GM19238 (cell line): ENCODE measurements at regions not wholly inside any gene's neighbourhood (a gene's known extent, or its start where the extent isn't known, plus 50 kb on each side); places are given as distances from the start of the nearest gene placed in this dataset.
"Not testable (repeated sequence)": the region's sequence is repeated elsewhere in the genome, so short reads cannot be mapped to it uniquely, and the experiment has no call there.

Experiments used
- DNase-seq: peaks from one replicate; pipeline ENCODE4 v3.0.0; 2011; ENCODE audit warnings: low spot score; ENCODE audit not compliant: insufficient read length

DNA sequence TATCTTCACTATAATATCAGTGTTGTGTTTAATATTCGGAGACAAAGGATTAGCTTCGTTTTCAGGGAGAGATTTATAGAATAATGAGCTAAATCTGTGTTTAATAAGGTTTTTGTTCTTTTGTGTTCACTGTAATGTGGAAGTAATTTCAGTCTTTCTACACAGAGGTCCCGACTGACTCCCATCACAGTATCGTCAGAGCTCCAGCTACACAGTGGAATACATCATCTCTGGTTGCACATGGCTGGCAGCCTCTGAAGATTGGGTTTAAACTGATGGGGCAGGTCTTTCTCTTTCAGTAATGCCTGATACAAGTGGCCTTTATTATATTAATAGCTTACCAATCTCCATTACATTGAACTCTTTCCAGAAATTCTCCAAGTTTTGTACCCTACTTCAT lies 736.7 kb upstream of the RIOK2 start:
- no peak for DNase-seq

DNA sequence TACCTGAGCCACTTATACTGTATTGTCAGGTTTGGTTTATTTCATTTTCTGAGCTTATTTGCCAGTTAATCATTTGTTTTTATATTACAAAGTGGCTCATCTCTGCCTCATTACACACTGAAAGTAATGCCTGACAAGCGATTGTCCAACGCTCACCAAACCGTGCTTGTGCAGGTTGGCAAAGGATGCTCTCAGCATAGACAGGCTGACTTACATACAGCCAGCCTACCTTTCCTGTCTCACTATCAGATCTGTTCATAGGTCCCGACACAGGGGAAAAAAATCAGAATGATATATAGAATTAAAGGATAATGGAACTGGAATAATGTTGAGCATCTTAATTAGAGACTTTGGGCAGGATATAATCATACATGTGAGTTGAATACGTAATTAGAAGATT lies 739.7 kb upstream of the RIOK2 start:
- no peak for DNase-seq

DNA sequence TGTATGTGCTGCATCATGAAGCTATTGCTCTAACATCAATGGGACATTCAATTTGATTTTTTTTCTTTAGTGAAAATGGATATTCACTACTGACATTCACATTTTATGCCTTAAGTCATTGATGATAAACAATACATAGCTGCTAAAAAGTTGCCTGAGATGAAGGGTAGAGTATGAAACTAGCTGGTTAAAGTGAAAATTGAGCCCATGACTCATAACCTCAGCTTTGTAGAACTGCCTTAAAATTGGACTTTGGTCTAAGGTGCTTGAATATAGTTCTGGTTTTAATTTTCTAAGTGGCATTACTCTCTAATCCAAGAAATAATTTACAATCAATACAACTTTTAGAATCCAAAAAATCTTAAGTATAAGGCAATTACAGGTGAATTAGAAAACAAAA lies 740.4 kb upstream of the RIOK2 start:
- no peak for DNase-seq

DNA sequence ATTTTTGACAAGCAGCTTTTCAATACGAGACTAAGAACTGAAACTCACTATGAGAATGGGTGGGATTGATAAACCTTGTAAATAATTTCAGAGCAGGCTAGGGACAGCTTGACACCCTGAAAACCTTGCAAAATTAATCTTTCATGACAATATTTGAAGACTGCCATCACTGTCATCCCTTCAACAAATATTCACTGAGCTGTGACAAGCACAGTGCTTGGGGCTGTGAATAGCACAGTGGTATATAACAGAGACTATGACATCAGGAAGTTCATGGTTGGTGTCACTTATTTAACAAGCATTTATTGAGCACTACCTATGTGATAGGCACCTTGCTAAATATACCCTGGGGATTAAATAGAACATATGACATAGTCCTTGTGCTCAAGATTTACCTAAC lies 741.0 kb upstream of the RIOK2 start:
- DNase-seq, result no peak

DNA sequence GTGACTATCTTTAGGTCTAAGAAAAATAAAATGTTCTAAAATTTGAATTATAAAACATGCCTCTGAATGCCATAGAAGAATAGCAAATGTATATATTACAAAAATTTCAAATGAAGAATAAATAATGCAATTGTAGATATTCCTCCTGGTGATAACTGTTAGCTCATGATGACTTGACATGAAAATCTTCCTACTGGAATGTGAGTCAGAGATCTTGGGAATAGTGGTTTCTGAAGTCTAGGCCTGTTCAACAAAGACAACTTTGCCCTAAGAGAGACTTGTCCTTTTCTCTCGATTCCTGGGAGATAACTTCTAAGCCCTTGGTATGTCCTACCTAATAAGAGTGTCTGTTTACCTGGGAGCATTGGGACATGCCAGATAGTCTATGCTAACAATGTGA lies 746.3 kb upstream of the RIOK2 start:
- no peak for DNase-seq

DNA sequence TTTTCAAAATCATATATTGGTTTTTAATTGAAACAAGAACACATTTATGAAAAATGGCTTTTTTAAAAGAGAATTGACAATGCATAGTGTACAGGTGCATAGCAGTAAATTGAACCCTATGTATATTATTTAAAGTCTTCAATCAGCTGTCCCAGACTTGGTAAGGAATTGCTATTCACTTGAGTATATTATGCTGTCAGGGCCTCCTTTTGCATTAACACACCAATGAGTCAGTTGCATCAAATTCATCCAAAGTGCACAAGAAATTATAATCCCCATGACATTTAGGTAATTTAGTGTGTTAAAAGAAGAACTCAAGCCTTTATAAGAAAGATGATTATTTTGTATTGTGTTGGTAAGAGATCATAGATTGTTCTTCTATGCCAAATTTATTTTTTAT lies 748.8 kb upstream of the RIOK2 start:
- no peak for DNase-seq

DNA sequence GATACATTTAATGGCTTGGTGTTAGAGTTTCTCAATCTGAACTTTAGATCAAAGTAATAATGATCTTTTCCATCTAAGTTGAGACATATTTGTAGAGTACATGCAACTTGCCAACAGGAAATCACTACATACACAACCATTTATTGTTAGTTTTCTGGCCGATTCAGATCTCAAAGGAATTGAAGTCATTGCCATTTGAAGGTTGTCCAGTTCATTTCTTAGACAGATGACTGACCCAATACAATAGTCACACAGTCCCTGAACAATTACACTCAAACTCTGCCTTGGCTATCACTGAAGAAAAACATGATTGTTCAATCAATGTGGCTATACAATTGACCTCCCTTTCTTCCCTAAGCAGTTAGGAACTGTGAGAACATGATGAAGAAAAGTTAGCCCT lies 753.2 kb upstream of the RIOK2 start:
- DNase-seq, result no peak

DNA sequence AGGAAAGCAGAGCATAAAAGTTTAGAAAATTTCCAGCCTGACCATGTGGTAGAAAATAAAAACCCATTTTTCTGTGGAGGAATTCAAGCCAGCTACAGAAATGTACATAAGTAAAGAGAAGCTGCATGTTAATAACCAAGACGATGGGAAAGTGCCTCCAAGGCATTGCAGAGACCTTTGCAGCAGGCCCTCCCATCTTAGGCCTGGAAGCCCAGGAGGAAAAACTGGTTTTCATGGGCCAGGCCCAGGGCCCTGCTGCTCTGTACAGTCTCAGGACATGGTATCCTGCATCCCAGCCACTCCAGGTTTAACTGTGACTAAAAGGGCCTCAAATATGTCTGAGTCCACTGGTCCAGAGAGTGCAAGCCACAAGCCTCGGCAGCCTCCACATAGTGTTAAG lies 754.8 kb upstream of the RIOK2 start:
- DNase-seq, result no peak

DNA sequence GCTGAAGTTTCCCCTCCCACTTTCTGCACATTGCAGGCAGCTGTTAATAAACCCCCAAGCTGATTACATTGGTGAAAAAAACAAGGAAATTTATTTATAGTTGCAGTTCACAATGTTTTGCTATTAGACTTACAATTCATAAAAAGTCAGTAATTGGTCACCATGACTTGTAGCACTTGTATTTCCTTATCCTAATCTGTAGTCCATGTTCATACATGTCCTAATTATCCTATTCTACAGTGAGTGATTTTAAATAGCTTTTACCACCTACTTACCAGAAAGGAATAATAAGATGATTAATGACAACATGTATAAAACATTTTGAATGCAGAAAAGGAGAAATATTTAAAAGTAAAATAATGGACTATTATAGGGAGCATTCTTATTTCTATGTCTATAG lies 760.0 kb upstream of the RIOK2 start:
- DNase-seq, result no peak

DNA sequence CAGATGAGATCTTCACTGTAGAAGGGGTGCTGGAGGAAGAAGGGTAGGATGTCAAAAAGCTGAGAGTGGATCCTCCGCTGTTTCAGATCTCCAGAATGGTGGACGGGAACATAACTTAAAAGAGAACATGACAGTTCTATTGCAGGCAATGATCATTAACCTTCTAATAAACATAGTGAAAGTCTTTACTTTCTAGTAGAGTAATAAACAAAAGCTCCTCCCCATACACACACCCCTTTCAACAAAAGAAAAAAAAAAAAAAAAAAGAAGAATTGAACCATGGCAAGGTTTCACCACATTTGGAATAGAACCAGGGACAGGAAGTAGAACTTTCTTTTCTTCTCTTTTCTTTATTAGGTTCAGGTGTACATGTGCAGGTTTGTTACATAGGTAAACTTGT lies 768.1 kb upstream of the RIOK2 start:
- no peak for DNase-seq

DNA sequence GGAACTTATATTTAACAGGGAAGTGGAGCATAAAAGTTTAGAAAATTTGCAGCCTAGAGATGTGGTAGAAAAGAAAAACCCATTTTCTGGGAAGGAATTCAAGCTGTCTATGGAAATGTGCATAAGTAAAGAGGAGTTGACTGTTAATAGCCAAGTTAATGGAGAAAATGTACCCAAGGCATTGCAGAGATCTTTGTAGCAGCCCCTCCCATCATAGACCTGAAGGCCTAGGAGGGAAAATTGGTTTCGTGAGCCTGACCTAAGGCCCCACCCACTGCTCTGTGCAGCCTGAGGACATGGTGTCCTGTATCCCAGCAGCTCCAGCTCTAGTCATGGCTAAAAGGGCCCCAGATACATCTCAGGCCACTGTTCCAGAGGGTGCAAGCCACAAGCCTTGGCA lies 772.4 kb upstream of the RIOK2 start:
- no peak for DNase-seq

DNA sequence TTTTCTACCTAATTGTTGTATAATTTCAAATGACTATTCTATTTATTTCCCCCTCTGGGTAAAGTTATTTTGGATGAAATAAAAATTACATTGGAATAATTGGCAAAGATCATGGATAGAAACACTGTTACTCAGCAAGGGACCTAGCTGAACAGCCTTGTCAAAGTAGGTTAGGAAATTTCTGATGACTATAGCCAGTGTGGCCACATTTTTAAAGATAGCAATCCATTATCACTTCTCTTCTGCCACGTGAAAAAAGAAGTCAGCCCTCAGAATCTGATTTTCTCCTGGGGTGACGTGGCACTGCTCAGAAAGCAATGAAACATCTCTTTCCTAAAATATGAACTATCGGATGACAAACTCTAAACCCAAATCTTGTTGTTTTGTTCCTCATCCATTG lies 784.2 kb upstream of the RIOK2 start:
- no peak for DNase-seq

DNA sequence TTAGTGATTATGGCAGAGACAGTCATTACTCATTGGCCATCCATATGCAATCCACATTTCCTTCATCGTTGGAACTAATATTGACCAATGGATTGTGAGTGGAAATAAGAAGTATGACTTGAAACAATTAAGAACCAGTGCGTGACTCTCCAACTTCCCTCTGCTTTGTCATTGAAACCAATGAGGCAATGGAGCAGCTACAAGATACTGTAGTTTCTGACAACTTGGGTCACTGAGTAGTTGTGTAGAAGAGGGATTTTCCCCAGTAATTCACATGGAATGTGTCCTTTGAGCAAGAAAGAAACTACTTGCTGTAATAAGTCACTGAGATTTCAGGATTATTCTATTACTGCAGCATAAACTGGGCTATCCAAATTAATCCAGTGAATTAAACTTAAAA lies 785.3 kb upstream of the RIOK2 start:
- DNase-seq, result no peak

DNA sequence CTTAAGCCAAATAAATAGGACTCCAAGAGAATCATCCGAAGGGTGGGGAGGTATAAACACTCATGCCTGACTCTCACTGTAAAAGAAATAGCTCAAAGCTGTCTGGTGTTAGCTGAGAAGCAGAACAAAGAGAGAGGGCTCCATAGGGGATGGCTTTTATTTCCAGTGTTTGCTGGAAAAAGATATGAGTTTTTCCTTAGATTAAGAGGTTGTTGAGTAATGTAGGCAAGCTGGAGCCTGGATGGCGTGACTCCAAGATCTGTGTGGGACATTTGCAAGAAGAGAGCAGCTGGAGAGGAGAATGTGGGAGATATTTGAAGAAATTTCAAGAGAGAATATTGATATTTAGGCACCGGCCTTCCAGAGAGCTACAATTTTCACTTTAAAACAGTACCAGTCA lies 793.7 kb upstream of the RGMB start:
- DNase-seq, result no peak

DNA sequence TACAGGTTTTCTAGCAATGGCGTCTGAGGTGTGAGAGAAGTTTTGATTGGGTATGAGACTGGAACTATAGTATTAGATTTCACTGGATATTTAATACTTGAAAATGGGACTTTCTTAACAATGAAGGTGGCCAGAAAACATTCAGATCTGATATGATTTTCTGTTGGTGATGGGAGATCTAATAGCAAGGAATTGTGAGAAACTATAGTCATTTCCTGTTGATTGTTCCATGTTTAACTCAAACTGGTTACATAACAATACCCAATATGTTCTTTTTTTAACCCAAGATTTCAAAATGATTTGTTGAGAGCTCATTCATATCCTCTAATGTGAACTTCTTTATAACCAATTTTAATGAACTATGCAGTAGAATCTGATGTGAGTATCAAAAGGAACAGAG lies 793.2 kb upstream of the RGMB start:
- no peak for DNase-seq

DNA sequence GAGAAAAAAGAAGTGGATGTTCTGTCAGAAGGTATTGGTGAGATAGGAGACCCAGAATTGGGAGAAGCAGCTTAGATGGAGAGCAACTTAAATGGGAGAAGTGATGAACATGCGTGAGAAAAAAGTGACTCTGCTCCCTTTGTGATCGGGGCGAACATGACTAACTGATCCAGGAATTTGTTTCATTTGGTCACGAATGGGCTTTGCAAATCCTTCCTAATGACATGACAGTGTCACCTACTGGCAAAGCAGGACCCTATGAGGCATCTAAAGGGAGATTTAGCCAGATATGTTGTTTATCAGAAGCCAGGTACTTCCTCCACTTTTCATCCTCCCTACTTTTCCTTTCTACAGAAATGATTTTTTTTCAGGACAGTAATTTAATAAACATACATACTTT lies 787.4 kb upstream of the RGMB start:
- no peak for DNase-seq

DNA sequence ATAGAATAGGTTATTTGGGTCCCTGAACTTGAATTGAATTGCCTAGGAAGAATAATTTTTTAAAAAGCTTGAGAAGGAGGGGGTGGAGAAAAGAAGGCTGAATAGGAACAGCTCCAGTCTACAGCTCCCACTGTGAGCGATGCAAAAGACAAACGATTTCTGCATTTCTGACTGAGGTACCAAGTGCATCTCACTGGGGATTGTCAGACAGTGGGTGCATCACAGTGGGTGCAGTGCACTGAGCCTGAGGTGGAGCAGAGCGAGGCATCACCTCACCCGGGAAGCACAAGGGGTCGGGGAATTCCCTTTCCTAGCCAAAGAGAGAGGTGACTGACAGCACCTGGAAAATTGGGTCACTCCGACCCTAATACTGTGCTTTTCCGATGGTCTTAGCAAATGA lies 782.2 kb upstream of the RGMB start:
- no peak for DNase-seq

DNA sequence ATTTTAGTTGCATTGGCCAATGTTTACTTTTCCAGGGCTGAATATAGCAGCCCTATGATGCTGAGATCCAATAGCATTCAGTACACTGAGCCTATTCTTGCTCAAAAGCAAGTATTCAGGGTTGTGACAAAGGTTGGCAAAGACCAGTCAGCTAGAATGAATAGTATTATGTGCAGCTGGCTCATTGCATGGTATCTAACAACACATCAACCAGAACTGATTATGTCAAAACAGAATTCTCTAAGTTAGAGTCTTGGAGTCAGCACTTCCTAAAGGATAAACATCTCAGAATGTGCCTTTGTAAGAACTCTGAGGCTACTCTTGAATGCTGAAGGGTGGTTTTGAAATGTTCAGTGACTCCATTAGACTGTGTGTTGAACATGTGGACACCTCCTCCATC lies 774.5 kb upstream of the RGMB start:
- no peak for DNase-seq

DNA sequence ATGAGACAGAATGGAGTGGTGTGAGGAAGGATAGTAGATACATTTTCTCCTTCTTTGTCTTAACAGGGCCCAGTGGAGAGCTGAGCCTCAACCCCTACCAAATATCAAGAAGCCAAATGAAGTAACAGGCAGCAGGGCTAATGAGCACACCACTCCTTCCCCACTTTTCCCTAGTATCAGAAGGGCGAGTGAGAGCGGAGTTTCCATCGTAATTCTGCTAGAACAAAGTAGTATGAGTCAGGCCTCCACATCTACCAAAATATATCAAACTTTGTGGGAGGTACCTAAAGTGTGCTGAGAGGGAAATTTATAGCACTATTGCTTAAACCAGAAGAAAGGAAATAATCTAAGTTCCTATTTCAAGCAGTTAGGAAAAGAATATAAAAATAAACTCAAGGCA lies 769.0 kb upstream of the RGMB start:
- no peak for DNase-seq

DNA sequence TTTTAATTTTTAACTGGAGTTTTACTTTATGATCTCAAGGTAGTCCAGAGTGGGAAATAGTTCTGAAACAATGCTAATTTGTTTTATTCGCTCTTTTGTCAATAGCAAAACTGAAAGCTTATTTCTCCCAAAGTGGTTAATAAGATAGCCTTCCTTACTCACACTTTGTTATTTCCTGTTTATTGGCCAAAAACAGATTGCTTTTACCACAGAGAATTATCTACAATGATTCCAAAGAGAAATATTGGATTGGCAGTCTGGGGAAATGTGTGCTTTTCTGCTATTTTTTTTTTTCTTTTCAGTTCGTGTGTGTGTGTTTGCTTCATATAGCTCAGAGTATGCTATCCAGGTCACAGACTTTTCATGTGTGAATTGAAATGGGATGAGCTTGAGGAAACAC lies 756.7 kb upstream of the RGMB start:
- DNase-seq, result no peak

DNA sequence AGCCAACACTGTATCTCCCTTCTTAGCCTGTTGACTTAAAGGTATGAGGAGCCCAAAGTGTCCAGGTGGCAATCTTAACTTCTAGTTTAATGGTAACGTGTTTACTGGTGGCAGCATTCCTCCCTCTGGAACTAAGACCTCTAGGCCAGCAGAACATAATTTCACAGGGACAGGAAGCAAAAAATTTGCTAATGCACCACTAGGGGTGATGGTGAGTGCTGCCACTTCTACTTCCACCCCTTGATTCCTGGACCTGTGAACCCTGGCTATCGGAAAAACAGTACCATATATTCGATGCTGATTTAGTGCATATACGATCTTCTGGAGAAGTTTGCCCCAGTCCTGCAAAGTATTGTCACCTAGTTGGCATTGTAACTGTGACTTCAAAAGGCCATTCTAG lies 743.2 kb upstream of the RGMB start:
- DNase-seq, result not testable (repeated sequence)

DNA sequence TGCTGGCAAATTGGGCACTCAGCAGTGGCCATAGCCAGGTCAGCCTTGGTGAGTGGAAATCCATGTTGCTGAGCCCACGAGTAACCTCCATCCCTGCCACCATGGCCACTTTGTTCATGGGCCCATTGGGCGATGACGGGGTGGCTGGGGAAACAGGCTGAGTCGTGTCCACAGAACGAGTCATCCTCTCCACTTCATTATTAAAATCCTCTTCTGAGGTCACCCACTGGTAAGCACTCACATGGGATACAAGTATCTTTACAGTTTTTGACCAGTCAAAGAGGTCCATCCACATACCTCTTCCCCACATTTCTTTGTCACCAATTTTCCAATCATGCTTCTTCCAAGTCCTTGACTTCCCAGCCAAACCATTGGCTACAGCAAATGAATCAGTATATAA lies 742.4 kb upstream of the RGMB start:
- DNase-seq, result not testable (repeated sequence)

DNA sequence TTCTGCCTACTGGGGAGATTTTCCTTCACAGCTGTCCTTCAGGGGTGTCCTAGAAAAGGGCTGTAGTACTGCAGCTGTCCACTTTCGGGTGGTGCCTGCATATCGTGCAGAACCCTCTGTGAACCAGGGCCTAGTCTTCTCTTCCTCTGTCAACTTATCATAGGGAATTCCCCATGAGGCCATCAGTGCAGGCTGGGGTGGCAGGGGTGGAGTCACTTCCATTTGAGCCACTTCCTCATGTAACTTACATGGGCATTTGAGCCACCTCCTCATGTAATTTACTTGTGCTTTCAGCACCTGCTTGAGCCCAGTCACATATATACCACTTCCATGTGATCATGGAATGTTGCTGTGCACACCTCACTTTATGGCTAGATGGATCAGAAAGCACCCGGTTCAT lies 742.0 kb upstream of the RGMB start:
- no peak for DNase-seq

DNA sequence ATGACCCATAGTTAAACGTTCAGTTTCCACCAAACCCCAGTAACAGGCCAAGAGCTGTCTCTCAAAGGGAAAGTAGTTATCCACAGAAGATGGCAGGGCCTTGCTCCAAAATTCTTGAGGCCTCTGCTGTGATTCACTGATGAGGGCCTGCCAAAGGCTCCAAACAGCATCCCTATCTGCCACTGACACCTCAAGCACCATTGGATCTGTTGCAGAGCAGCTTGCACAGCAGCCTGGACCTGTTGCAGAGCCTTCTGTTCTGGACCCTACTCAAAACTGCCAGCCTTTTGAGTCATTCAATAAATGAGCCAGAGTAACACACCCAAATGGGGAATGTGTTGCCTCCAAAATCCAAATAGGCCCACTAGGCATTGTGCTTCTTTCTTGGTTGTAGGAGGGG lies 741.5 kb upstream of the RGMB start:
- DNase-seq, result no peak

DNA sequence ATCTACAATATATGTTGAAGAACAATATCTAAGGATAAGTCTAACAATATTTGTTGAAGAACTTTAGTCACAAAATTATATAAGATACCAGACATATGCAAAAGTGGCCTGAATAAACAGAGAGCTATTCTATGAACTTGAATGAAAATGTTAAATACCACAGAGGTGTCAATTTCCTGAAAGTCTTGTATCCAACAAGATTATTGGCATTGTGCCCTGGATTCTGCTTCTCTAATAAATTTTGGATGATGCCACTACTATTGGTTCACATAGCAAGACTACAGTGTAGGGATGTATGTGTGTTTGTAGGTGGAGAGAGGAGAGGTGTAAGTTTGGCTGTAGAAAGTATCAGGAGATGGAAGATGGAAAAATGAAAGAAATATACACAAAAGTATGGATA lies 731.8 kb upstream of the RGMB start:
- no peak for DNase-seq
